ENCODE measurements at regions not wholly inside any gene's neighbourhood (a gene's known extent, or its start where the extent isn't known, plus 50 kb on each side); places are given as distances from the start of the nearest gene placed in this dataset.

GRCh38 chr9:28934111-28934510 lies 1360.8 kb upstream of the C9orf72 start:
- no peak overlapping the region for H3K27ac Mint-ChIP-seq
- no peaks in the 10 kb centered on the region for H3K4me1 Mint-ChIP-seq (ENCODE audit: low read depth)
- peaks cover 5% of the 10 kb centered on the region for H3K9me3 Mint-ChIP-seq
- no peaks in the 10 kb centered on the region for H3K36me3 Mint-ChIP-seq (ENCODE audit: low read depth)
- H3K4me3 Mint-ChIP-seq: no peak overlapping the region
- no peak for DNase-seq (ENCODE audit: low spot score)
- H3K27me3 Mint-ChIP-seq (ENCODE audit: low read depth): no peaks in the 10 kb centered on the region

GRCh38 chr9:28938981-28939380 lies 1365.7 kb upstream of the C9orf72 start:
- Mint-ChIP-seq H3K9me3 (no peaks in the 10 kb centered on the region), H3K27ac (no peak overlapping the region), H3K4me1 (ENCODE audit: low read depth) (no peaks in the 10 kb centered on the region), H3K4me3 (no peak overlapping the region), H3K27me3 (ENCODE audit: low read depth) (no peaks in the 10 kb centered on the region), H3K36me3 (ENCODE audit: low read depth) (no peaks in the 10 kb centered on the region)
- no peak for DNase-seq (ENCODE audit: low spot score)

DNA sequence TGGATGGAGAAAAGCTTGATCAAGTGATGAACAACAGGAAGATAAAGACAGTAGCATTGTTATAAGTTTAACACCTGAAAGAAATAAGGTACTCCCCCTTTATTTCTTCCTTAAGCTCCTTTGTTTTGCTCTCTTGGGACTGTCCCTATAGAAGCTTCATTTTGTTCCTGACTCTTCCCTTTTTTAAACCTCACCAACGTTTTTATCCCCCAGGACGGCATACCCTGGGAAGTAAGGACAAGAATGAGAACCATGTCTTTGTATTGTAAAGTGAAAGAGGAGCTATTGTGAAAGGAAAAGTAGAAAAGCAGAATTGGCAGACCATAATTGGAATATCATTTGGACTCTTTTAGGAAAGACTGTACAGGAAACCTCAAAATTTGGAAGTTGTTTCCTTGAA lies 1368.6 kb upstream of the C9orf72 start:
- Mint-ChIP-seq H3K9me3 (no peaks in the 10 kb centered on the region), H3K4me1 (ENCODE audit: low read depth) (no peaks in the 10 kb centered on the region), H3K36me3 (ENCODE audit: low read depth) (no peaks in the 10 kb centered on the region), H3K27ac (no peak overlapping the region), H3K27me3 (ENCODE audit: low read depth) (no peaks in the 10 kb centered on the region), H3K4me3 (no peak overlapping the region)
- DNase-seq (ENCODE audit: low spot score): no peak

- Mint-ChIP-seq H3K27me3 (ENCODE audit: low read depth) (no peaks in the 10 kb centered on the region), H3K9me3 (no peaks in the 10 kb centered on the region), H3K4me1 (ENCODE audit: low read depth) (no peaks in the 10 kb centered on the region), H3K27ac (no peak overlapping the region), H3K4me3 (no peak overlapping the region), H3K36me3 (ENCODE audit: low read depth) (no peaks in the 10 kb centered on the region)
- DNase-seq (ENCODE audit: low spot score): no peak
Measured at GRCh38 chr9:28942941-28943340, 1369.7 kb upstream of the C9orf72 start.

DNA sequence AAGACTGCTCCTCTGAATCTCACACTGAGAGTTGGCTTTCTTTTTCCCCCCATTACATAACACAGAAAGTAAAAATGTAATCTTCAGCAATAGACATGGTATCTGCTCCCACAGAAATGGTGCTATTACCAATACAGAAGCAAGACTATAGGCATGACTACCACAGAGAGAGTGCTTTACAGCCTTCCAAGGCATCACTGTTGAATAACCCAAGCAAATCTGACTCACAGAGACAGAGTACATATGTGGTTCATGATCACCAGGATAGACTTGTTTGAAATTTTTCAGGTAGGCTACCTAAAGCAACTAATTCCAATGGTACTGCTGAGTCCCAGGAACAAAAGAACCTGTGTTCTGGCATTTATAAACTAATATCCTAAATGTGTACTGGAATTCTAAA lies 1373.4 kb upstream of the C9orf72 start:
- Mint-ChIP-seq H3K9me3 (peaks cover 8% of the 10 kb centered on the region), H3K4me3 (no peak overlapping the region), H3K27me3 (ENCODE audit: low read depth) (no peaks in the 10 kb centered on the region), H3K36me3 (ENCODE audit: low read depth) (no peaks in the 10 kb centered on the region), H3K27ac (no peak overlapping the region), H3K4me1 (ENCODE audit: low read depth) (no peaks in the 10 kb centered on the region)
- DNase-seq (ENCODE audit: low spot score): no peak

DNA sequence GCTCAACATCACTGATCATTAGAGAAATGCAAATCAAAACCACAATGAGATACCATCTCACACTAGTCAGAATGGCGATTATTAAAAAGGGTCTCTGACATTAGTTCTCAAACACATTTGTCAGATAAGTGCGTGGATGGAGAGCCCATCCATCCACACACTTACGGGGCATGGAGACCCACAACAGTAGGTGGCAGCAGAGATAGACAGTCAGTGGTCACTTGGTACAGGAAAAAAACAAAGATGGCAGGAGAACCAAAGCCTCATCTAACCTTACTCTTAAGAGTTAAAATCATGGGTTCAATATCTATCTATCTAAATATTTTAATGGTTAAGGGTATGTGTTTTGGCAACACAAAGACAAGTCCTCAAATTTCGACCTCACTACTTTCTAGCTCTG lies 1378.7 kb upstream of the C9orf72 start:
- Mint-ChIP-seq H3K27ac (no peak overlapping the region), H3K36me3 (ENCODE audit: low read depth) (no peaks in the 10 kb centered on the region), H3K27me3 (ENCODE audit: low read depth) (no peaks in the 10 kb centered on the region), H3K4me3 (no peak overlapping the region), H3K9me3 (peaks cover 11% of the 10 kb centered on the region), H3K4me1 (ENCODE audit: low read depth) (no peaks in the 10 kb centered on the region)
- DNase-seq (ENCODE audit: low spot score): no peak

- H3K9me3 Mint-ChIP-seq: peaks cover 8% of the 10 kb centered on the region
- H3K27ac Mint-ChIP-seq: no peak overlapping the region
- no peak overlapping the region for H3K4me3 Mint-ChIP-seq
- H3K4me1 Mint-ChIP-seq (ENCODE audit: low read depth): no peaks in the 10 kb centered on the region
- H3K27me3 Mint-ChIP-seq (ENCODE audit: low read depth): no peaks in the 10 kb centered on the region
- H3K36me3 Mint-ChIP-seq (ENCODE audit: low read depth): no peaks in the 10 kb centered on the region
- DNase-seq (ENCODE audit: low spot score): no peak
Measured at GRCh38 chr9:28956116-28956880, 1383.0 kb upstream of the C9orf72 start.

DNA sequence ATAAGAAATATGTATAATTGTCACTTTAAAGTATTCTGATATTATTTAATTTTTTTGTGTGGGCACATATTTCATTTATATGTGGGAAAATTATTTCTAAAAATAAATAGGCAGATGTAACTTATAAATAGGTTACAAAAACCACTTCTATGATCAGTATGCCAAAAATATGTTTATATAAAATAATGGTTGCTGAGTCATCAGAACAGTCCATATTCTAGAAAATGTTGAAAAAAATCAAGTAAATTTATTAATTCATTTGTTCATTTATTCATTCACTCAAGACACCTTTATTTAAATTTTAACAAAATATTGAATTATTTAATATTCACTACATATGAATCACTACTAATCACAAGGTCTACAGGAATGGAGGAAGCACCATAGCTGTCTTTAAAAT lies 1387.3 kb upstream of the C9orf72 start:
- H3K4me3 Mint-ChIP-seq: no peak overlapping the region
- no peak overlapping the region for H3K27ac Mint-ChIP-seq
- H3K9me3 Mint-ChIP-seq: peaks cover 4% of the 10 kb centered on the region
- no peaks in the 10 kb centered on the region for H3K27me3 Mint-ChIP-seq (ENCODE audit: low read depth)
- H3K4me1 Mint-ChIP-seq (ENCODE audit: low read depth): no peaks in the 10 kb centered on the region
- no peak for DNase-seq (ENCODE audit: low spot score)
- H3K36me3 Mint-ChIP-seq (ENCODE audit: low read depth): no peaks in the 10 kb centered on the region

DNA sequence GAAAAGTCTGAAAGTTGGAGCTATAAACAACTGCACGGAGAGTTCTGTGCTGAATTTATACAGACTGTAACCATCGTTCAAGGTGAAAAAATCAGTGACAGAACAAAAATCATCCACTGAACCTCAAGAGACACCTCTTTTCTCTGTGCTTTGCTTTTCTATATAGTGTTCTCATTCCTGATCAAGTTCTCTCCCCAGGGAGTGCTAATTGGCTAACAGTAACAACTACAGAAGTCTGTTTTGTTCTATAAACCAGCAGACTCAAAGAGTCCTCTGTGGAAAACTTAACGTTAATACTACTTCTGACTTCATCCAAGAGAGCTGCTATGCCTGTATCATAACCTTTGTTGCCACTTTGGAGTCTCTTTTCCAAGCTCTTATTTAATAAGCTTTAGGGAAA lies 1388.3 kb upstream of the C9orf72 start:
- no peaks in the 10 kb centered on the region for H3K27me3 Mint-ChIP-seq (ENCODE audit: low read depth)
- no peak for DNase-seq (ENCODE audit: low spot score)
- H3K36me3 Mint-ChIP-seq (ENCODE audit: low read depth): no peaks in the 10 kb centered on the region
- peaks cover 4% of the 10 kb centered on the region for H3K9me3 Mint-ChIP-seq
- no peak overlapping the region for H3K27ac Mint-ChIP-seq
- no peaks in the 10 kb centered on the region for H3K4me1 Mint-ChIP-seq (ENCODE audit: low read depth)
- no peak overlapping the region for H3K4me3 Mint-ChIP-seq

DNA sequence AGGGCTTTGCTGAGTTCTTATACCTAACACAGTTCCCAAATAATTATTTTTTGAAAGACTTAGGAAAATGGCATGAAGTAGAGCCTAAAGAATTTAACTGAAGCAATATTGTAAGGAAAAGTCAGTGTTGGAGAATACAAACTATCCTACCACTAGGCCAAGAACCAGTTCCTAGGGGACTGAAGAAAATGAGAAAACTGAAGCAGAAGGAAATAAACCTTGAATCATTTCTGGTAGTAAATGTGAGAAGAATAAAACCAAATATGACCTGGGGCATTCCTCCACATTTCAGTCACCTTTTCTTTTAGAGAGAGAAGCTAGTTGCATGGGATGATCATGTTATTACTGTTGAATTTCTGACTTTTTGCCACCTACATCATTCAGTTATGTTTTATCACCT lies 1393.9 kb upstream of the C9orf72 start:
- peaks cover 15% of the 10 kb centered on the region for H3K9me3 Mint-ChIP-seq
- no peaks in the 10 kb centered on the region for H3K4me1 Mint-ChIP-seq (ENCODE audit: low read depth)
- no peak for DNase-seq (ENCODE audit: low spot score)
- H3K4me3 Mint-ChIP-seq: no peak overlapping the region
- H3K27me3 Mint-ChIP-seq (ENCODE audit: low read depth): no peaks in the 10 kb centered on the region
- no peaks in the 10 kb centered on the region for H3K36me3 Mint-ChIP-seq (ENCODE audit: low read depth)
- H3K27ac Mint-ChIP-seq: no peak overlapping the region

DNA sequence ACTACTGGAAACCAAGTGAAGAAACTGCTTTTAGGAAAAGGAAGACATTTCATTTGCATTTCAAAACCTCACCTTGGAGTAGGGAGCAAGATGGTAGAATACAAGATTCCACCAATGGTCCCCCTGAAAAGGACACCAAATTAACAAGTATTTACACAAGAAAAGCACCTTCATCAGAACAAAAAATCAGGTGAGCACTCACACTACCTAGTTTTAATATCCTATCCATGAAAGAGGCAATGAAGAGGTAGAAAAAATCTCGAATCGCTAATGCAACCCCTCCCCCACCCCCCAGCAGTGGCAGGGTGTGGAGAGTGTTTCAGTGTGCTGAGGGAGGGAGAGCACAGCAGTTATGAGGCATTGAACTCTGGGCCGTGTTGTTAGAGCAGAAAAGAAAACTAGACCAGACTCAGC lies 1397.0 kb upstream of the C9orf72 start:
- no peak for DNase-seq (ENCODE audit: low spot score)
- no peak overlapping the region for H3K27ac Mint-ChIP-seq
- peaks cover 15% of the 10 kb centered on the region for H3K9me3 Mint-ChIP-seq
- H3K36me3 Mint-ChIP-seq (ENCODE audit: low read depth): no peaks in the 10 kb centered on the region
- no peaks in the 10 kb centered on the region for H3K27me3 Mint-ChIP-seq (ENCODE audit: low read depth)
- no peak overlapping the region for H3K4me3 Mint-ChIP-seq
- H3K4me1 Mint-ChIP-seq (ENCODE audit: low read depth): no peaks in the 10 kb centered on the region

DNA sequence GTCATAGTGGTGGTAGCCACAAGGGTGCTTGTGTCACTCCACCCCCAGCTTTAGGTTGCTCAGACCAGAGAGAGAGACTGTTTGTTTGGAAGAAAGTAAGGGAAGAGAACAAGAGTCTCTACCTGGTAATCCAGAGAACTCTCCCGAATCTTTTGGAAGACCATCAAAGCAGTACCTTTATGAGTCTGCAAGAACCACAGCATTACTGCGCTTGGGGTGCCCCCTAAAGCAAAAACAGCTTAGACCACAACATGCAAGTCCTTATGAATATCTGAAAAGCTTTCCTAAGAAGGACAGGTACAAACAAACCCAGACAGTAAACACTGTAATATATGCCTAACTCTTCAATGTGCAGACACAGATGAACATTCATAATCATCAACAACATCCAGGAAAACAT lies 1398.6 kb upstream of the C9orf72 start:
- Mint-ChIP-seq H3K36me3 (ENCODE audit: low read depth) (no peaks in the 10 kb centered on the region), H3K27me3 (ENCODE audit: low read depth) (no peaks in the 10 kb centered on the region), H3K9me3 (peaks cover 15% of the 10 kb centered on the region), H3K4me1 (ENCODE audit: low read depth) (no peaks in the 10 kb centered on the region), H3K27ac (no peak overlapping the region), H3K4me3 (no peak overlapping the region)
- DNase-seq (ENCODE audit: low spot score): no peak

DNA sequence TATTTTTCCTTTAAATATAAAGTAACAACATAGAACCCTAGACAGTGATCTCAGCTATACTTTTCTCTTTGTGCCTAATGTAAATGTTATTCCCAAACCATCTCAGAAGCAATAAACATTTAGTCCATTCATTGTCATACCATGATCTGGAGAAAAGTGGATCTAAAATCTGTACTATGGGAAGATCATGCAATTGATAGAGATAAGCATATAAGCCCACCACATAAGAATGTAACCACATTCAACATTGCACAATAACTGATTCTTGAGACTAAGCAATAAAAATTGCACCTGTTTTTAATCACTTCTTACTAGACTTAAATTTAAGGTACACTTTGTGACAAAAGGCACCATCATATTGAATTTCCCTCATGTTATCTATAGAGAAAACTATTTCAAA lies 1403.0 kb upstream of the C9orf72 start:
- Mint-ChIP-seq H3K4me1 (ENCODE audit: low read depth) (no peaks in the 10 kb centered on the region), H3K4me3 (no peak overlapping the region), H3K27me3 (ENCODE audit: low read depth) (no peaks in the 10 kb centered on the region), H3K36me3 (ENCODE audit: low read depth) (no peaks in the 10 kb centered on the region), H3K9me3 (peaks cover 4% of the 10 kb centered on the region), H3K27ac (no peak overlapping the region)
- no peak for DNase-seq (ENCODE audit: low spot score)

- H3K4me3 Mint-ChIP-seq: no peak overlapping the region
- no peak for DNase-seq (ENCODE audit: low spot score)
- H3K27ac Mint-ChIP-seq: no peak overlapping the region
- no peaks in the 10 kb centered on the region for H3K4me1 Mint-ChIP-seq (ENCODE audit: low read depth)
- no peaks in the 10 kb centered on the region for H3K27me3 Mint-ChIP-seq (ENCODE audit: low read depth)
- peaks cover 4% of the 10 kb centered on the region for H3K9me3 Mint-ChIP-seq
- H3K36me3 Mint-ChIP-seq (ENCODE audit: low read depth): no peaks in the 10 kb centered on the region
Measured at GRCh38 chr9:28976684-28977083, 1403.4 kb upstream of the C9orf72 start.

DNA sequence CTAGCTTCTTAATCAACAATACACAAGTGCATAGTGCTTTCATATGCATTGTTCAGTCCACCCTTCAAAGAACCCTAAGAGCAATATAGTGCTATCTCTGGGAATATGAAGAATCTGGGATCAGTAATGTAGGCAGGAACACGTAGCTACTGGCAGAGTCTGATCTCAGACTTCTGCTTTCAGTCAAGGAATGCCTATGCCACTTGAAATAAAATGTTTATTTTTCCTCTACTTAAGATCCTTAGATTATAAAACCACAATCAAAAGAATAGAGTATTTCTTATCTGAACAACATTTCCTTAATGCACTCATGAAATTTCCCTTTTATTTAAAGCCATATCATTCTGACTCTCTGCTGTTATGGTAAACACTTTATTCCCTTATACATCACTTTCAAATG lies 1407.8 kb upstream of the C9orf72 start:
- H3K36me3 Mint-ChIP-seq (ENCODE audit: low read depth): no peaks in the 10 kb centered on the region
- no peak for DNase-seq (ENCODE audit: low spot score)
- peaks cover 4% of the 10 kb centered on the region for H3K9me3 Mint-ChIP-seq
- no peak overlapping the region for H3K4me3 Mint-ChIP-seq
- H3K4me1 Mint-ChIP-seq (ENCODE audit: low read depth): no peaks in the 10 kb centered on the region
- no peak overlapping the region for H3K27ac Mint-ChIP-seq
- no peaks in the 10 kb centered on the region for H3K27me3 Mint-ChIP-seq (ENCODE audit: low read depth)

Data from T-helper 2 cell treated with Interferon-gamma antibody and Interleukin-4, amounts not matched to agents 5 μg/mL and 100 μg/mL, for 36 hours (primary cell).